GM04504 (cell line): ENCODE measurements at regions not wholly inside any gene's neighbourhood (a gene's known extent, or its start where the extent isn't known, plus 50 kb on each side); places are given as distances from the start of the nearest gene placed in this dataset.

Experiments
- DNase-seq: peaks from one replicate; pipeline ENCODE4 v3.0.0-alpha.2; 2012; ENCODE audit warnings: low read depth

DNA sequence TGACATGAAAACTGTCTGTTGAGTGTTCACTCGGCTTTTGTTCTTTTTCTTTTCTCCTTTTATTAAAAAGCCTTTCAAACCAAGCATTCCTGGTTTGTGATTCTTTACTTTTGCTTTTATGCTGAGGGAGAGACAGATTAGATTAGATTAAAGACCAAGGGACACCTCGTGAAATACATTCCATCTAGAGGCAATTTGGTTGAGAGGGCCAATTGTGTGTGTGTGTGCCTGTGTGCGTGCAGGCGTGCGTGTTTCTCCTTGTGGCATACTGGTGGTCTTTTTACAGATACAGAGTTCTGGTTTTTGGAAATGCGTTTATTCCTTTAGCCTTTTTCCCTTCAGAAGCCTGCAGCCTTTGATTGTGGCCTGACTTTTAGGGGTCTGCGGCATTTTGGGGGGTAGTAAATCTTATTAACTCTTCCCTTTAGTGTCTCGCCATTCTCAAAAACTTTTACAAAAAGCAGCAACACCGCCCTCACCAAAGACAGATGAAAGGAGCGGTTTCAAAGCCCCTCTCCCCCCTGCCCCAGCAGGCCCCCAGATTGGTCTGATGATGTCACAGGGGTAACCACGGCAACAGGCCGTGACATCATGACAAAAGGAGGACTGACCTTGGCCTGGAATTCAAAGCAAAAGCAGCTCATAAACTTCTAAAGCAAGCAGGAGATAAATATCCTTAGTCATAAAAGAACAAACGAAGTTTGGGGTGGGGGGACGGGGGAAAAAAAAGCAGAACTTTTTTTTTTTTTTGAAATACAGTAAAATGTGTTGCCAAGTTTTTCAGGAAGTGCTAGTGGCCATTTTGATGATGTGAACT, 84.1 kb upstream of the TBX3 start:
- no peak for DNase-seq

DNA sequence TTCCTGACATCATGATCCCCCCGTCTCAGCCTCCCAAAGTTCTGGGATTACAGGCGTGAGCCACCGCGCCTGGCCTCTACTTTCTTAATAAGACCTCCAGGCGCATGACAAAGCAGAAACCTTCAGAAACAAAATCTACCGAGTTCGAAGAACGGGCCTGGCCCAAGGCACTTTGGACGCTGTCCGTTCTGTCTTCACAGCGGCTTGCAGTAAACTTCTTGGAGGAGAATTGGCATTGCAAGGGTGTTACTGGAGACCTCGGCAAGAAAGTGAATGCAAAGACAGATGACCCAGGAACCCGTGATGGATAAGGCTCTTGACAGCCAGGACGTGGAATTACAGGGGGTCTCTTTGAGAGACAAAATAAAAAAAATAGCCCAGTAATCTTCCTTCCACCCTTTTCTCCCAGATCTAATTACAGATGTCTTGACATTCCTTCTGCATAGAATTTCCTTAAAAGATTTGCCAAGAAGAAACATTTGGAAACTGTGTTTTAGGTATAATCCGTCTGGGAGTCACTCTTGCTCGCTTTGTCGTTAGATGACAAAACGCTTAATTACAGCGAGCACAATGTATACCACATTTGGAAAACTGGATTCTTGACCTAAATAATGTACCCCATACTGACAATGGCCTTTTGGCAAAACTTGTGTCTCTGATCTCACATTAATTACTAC, 83.2 kb upstream of the TBX3 start:
- DNase-seq = no peak

DNA sequence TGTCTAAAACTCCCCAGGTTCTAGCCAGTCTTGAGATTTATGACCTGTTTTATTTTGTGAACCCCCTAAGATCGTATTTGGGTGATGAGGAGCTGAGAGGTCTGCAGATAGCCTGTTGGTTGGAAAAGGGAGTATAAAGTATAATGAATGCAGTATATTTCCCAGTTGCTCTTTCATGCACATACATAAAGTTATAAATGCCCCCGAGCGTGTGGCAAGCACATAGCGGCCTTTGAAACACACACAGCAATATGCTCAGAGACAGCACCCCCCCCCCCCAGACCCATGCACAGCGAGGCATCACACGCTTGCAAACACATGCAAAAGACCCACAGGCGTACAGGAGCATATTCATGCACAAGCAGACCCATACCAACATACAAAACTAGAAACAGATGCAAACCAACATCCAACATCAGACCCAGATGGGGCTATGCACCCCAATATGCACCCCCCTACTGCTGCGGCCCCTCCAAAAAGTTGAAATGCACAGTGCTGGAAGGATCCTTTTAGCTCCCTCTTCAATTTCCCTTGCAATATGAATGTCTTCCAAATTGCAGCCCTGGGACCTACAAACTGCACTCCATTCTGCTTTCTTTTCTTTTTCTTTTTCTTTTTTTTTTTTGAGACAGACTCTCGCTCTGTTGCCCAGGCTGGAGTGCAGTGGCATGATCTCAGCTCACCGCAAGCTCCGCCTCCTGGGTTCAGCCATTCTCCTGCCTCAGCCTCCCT, 82.2 kb upstream of the TBX3 start:
- no peak for DNase-seq

DNA sequence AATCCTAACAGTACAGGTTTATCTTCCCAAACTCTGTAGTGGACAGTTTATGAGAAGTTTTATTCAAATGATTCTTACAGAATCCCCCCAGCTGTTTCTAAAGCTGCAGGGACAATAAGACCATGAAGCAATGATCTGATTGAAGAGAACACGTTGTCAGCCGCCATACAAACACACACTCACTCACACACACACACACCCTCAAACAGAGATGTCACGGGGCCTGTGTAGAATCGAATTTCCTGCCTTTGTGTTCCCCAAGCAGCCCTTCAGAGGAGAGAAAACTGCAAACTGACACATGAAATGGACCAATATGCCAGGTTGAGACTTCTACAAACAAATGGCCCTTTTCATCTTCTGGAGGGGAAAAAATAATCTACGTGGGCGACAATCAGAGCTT, 80.5 kb upstream of the TBX3 start:
- no peak for DNase-seq

DNA sequence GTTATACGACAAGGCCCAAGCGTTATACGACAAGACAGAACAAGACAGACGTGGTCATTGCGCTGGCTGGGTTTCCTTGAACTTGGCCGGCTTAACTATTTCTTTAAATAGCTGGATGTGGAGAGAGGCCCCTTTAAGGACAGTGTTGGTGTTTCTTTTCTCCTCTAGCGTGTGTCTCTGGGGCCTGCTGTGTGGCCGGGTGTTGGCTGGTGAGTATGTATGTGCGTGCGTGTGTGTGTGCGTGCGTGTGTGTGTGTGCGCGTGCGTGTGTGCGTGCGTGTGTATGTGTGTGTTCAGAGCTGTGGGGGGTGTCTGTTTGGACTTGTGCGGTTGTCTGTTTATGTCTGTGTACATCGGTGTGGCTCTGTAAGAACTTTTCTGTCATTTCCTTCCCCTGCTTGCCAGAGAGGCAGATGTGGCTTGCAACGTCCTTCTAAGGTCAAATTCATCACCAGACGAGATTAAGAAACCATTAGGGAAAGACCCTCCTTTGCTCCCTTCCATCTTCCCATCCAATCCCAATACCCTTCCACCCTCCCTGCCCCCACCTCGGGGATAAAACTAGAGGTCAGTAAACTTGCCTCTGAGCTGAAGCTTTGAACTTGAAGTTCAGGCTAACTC, 78.6 kb upstream of the TBX3 start:
- no peak for DNase-seq

DNA sequence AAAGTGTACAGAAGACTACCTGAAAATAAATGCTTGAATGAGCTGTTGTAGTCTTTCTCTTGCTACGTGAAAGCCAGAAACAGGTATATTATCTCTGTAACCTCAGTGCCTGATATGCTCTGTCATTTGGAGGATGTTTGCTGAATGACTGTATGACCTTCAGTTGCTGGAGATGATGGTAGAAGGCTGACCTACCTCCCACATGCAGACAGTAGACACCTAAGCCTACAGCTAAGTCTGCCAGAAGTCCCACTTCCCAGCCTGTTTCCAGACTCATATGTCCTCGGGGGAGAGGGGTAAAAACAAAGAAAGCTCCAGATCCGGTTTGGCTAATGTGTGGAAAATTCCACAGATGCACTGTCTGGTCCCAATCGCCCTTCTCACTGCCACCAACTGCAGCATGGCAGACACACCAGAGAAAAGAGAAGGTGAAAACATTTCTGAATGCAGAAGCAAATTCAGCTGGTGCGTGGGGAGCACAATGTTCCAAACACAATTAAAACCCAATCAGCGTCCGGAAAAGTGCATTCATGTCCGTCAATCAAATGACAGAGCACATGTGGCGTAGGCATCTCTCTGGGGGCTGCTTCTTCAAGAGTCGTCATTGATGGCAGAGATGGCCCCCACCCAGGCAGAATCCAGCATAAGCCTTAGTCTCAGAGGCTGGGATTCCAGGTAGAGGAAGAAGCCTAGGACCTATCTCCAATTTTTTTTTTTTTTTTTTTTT, 76.3 kb upstream of the TBX3 start:
- no peak for DNase-seq

DNA sequence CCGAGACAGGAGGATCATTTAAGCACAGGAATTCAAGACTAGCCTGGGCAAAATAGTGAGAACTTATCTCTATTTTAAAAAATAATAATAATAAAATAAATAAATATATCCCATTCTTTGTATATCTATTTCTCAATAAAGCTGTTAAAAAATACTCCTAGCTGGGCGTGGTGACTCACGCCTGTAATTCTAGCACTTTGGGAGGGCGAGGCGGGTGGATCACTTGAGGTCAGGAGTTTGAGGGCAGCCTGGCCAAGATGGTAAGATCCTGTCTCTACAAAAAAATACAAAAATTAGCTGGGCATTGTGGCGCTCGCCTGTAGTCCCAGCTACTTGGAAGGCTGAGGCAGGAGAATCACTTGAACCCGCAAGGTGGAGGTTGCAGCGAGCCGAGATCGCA, 75.7 kb upstream of the TBX3 start:
- no peak for DNase-seq

DNA sequence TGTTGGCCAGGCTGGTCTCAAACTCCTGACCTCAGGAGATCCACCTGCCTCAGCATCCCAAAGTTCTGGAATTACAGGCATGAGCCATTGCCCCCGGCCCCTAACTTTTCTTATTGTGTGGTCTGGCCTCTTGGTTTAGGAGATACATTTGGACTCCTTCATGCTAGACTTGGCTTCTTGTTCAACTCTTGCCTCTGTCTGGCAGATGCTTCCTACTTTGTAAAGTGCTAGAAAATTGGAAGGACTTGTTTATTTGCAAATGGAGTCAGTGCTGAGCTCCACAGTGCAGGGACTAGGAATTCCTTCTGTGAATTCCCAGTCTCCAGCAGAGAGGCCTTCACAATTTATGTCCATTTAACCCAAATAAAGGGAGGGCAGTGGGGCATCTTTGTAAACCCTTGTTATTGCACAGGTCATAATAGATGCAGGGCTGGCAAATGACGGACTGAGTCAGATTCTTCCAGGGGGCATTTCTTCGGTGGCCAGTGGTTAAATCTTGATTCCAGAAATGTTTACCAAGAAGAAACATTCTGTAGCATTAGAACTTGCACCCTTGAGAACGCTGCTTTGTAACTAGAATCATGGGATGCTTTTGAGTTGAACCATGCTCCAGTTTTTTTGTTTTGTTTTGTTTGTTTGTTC, 73.8 kb upstream of the TBX3 start:
- no peak for DNase-seq

DNA sequence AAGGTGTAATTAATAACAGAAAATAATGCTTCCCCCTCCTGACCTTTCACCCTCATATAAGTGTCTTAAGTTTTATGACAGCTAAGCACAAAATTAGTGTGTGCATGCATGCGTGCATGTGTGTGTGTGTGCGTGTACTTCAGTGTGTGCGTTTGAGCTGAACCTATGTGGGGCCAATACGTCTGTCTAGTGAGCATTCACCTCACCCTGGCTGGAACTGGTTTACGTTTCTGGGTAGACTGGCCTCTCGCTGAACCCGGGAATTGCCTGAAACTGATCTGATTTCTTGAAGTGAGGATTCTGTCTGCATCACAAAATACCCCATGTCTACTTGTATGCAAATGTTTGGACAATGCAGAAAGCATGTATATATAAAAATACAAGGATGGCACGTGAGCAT, 68.2 kb upstream of the TBX3 start:
- no peak for DNase-seq

DNA sequence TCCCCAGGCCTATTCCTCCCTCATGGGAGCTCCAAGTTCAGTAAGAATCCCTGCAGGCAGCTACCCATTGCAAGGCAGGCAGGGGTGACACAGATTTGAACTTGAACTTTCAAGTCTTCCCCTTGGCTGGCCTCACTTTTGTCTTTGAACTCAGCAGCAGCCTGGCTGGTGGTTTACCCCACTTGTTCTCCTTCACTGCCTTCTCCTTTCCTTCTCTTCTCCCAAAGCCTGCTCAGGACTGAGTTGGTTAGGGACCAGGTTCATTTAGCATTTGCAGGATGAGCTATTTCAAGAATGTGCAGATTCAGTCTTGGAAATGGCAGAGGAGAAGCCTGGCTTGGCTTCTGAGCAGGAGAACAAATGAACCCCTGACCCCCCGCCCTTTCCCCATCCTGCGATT, 67.7 kb upstream of the TBX3 start:
- DNase-seq = no peak

DNA sequence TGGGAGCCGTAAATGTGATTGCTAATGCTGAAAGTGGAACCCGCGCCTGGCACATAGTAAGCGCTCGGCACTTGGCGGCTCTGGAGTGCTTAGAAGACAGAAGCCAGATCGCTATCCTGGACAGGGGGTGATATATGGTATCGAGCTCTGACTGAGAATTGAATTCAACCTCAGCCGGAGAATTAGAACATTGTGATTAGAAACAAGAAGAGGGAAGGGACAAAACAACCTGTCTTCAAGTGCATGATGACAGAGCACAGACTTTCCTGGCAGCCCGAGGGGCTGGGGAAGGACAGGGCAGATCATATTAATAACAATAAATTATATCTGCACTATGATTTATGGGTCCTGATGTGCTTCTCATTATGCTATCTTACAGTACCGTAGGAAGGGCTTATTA, 66.9 kb upstream of the TBX3 start:
- no peak for DNase-seq

DNA sequence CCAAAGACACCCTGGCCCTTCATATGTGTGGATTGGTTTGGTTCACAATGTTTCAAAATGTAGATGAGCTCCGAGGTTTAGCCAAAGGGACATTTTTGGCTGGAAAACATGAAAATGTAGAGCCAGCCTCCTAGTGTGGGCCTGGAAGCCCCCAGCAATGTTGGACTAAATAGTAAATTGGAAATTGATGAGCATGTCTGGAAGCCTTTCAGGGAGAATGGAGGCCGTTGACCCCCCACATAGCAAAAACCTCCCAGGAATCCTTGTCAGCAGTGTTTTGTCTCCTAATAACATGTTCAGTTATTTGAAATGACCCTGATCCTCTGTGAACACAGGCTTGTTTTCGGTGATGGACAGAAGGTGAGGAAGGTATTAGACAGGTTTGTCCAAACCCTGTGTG, 65.1 kb upstream of the TBX3 start:
- no peak for DNase-seq

DNA sequence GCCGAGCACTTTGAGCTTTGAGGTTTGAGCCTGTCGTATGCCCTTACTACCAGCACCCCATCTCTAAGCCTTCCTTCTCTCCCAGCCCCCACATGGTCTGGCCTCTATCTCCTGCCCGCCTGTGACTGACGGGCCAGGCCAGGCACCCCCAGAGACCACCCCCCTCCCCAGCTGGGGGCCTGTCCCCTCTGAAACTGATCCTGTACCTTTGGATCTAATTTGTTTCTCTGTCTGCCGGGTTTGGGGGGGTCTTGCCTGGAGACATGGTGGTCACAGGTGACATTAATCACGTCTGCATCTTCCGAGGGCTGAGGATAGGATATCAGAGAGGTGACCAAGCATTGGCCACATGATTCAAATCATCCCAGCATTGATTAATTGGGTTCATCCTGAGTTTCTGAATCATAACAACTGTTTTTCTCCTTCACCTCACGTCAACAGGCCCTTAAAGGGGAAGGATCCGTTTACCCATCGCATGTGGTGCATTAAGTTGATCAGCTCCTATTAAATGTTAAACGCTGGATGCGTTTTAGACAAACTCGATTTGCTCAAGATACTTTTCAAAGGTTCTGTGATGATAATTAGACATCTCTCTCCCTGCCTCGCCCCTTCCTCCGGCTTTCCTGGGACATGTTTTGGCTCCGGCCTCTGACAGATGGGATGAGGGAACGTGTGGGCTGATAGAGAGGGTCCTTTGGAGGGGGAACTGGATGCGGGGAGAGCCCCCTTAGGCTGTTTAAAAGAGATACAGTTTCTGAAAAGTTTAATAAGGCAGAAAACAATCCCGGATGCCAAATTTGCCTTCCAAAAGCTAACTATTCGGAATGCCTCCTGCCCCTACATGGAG, 63.3 kb upstream of the TBX3 start:
- DNase-seq = no peak

DNA sequence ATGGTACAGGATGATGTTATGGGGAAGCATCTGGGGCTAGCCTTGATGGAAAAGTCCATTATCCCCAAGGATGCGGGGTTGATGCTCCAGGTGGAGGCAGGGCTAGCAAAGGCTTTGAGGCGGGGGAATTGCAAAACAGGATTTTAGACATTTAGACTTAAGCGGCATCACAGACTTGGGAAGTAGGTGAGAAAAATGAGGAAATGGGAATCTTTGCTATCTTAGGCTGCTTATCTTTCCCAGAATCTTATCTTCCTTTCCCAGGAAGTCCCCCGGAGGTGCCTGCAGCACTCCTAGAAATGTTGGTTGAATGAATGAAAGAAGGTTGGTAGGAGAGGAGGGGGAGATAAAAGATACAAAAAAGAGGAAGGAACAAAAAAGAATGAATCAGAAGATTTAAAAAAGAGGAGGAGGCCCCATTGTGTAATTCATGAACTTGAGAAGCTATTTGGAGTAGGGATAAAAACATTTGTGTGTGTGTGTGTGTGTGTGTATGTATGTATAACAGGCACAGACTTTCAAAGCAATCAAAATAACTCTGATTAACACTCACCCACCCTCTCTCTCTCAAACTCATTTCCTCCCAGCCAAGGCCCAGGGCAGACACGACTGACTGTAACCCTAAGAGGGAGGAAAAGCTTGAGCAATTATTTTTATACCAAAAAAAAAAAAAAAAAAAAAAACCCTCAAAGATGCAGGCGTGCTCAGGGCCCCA, 62.5 kb upstream of the TBX3 start:
- no peak for DNase-seq

DNA sequence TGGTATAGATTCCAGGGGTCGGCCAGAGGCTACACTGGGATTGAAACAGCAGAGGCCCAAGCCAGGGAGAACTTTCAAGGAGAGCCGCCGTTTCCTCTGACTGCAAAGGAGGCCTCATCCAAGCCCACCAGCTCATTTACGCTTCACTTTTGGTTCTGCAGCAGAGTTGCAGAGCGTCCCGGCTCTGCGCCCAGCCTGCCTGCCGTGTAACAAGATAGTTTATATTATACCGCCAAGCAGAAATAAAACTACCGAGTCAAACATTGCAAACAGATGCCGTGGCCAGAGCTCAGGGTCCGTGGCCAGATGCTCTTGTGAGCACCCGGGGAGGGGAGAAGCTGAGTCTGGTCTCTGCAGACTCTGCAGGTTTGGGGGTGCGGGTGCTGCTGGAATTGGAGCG, 60.7 kb upstream of the TBX3 start:
- DNase-seq = no peak

DNA sequence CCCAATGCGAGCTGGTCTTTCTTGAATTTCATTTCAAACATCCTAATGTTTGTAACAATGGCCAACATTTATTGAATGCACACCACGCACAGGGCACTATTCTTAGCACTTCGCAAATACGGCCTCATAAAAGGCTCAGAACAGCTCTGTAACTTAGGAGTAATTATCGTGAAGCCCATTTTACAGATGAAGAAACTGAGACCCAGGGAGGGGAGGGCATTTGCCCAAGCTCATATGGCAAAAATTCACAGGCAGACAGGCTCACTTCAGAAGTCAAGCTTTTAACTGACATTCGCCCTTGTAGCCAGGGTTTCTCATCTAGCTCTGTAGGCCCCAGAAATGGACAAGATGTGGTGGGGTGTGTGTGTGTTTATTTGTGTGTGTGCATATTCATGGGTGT, 60.3 kb upstream of the TBX3 start:
- no peak for DNase-seq

DNA sequence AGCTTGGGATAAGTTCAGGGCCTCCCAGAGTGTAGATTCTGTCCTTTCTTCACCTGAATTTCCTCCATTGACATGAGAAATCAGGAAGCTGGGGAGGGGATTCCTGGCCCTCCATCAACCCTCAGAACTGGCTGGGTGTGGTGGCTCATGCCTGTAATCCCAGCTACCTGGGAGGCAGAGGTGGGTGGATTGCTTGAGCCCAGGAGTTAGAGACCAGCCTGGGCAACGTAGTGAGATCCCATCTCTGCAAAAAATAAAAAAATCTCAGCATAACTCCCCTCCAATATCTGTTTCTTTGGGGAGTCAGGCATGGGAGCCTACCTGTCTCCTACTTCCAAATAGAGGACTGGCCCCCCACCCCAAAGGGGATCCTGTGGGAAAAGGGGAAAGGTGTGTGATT, 59.8 kb upstream of the TBX3 start:
- DNase-seq = no peak

DNA sequence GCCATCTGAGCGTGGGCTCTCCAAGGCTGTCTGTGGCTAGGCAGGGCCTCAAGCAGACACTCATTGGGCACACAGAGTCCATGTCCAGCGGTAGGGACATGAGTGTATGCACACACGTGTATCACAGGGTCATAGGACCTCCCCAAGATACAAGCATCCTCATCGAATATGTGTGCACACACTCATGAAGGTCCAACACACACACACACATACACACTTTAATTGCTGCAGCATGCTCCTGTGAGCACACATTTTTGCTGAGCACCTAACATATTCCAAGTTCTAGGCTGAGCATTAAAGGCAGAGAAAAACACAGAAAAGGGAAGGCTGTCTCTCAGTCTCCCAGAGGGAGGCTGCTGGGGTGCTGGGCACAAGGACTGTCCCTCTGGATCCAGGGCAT, 59.3 kb upstream of the TBX3 start:
- no peak for DNase-seq

DNA sequence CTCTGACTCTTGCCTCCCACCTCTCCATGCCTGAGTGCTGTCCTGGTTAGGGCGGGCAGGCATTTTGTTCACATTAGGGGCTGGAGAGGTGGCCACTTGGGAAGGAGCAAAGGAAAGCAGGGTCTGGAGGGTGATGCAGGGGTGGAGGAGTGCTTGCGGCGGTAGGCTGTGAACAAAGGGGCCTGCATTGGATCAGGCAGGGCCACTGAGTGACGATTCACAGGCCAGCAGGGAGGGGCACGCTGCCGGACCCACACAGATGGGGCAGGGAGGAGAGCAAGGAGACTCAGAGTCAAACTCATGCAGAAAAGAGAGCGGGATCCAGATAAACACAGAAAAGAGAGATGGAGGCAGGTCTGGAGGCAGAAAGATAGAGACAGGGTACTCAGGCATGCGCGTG, 58.4 kb upstream of the TBX3 start:
- DNase-seq = no peak

DNA sequence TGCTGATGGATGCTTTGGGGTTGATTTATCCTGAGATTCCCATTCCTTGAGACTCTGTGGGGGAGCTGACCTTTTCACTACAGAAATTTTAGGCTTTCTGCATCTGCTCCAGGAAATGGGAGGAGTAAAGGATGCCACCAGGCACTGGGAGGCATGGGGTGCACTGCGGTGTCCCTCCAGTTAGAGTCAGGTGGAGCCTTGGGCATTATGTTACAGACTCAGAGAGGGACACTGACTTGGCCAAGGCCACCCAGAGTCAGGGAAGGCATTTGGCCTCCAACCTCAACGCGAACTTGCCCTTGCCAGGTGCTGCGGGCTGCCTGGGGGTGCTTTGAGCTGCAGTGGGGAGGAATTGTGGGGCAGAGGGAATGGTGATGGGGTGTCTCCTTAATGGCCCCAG, 58.0 kb upstream of the TBX3 start:
- no peak for DNase-seq
